Lung (tissue), 11 donors: ENCODE measurements at regions not wholly inside any gene's neighbourhood (a gene's known extent, or its start where the extent isn't known, plus 50 kb on each side); places are given as distances from the start of the nearest gene placed in this dataset.

Experiments used
- ATAC-seq: fragments of 200-7000 bp; cut with Tn5 transposase; one replicate; pipeline ENCODE4 v1.9.1; 2020; ENCODE audit warnings: moderate number of reproducible peaks; ENCODE audit not compliant: insufficient read depth, low FRiP score
- DNase-seq, 3 donors: peaks; one replicate each; pipeline ENCODE4 v3.0.0-alpha.2; 2013 to 2017
- H3K27ac ChIP-seq, 2 donors: one replicate each; pipeline ENCODE4 v1.5.1; 2013; ENCODE audit warnings: mild to moderate bottlenecking in 2 of 2, moderate library complexity in 2 of 2, control low read depth in 1 of 2, inconsistent platforms in 1 of 2, low read depth in 1 of 2, low read length in 1 of 2
- H3K27me3 ChIP-seq, 3 donors: one replicate each; pipeline ENCODE4 v1.5.1; 2013; ENCODE audit warnings: low read length in 2 of 3; ENCODE audit not compliant: control insufficient read depth in 3 of 3, insufficient read depth in 3 of 3
- H3K36me3 ChIP-seq, 4 donors: one replicate each; pipeline ENCODE4 v1.5.1; 2013; ENCODE audit warnings: low read length in 4 of 4, mild to moderate bottlenecking in 1 of 4, moderate library complexity in 1 of 4; ENCODE audit not compliant: control insufficient read depth in 4 of 4, insufficient read depth in 4 of 4
- H3K4me1 ChIP-seq, 5 donors: one replicate each; pipeline ENCODE4 v1.5.1; 2013; ENCODE audit warnings: low read length in 5 of 5, mild to moderate bottlenecking in 2 of 5, moderate library complexity in 1 of 5; ENCODE audit not compliant: control insufficient read depth in 5 of 5, insufficient read depth in 5 of 5
- H3K4me3 ChIP-seq: one replicate; pipeline ENCODE4 v1.5.1; 2013; ENCODE audit warnings: mild to moderate bottlenecking, control low read depth, moderate library complexity
- H3K9ac ChIP-seq, 2 donors: one replicate each; pipeline ENCODE4 v1.5.1; 2013; ENCODE audit warnings: low read length in 2 of 2, control low read depth in 1 of 2; ENCODE audit not compliant: insufficient read depth in 1 of 2
- H3K9me3 ChIP-seq, 4 donors: one replicate each; pipeline ENCODE4 v1.5.1; 2013; ENCODE audit warnings: low read length in 3 of 4, mild to moderate bottlenecking in 1 of 4, moderate library complexity in 1 of 4; ENCODE audit not compliant: control insufficient read depth in 4 of 4, insufficient read depth in 3 of 4
- WGBS, 2 donors: extraction: QIAGEN DNeasy Blood & Tissue Kit; methylation state at CpG; one replicate each; pipeline ENCODE4 v1.1.7; 2013; 5-methylcytosine and 5-hydroxymethylcytosine counted together
- TF ChIP-seq, protein P1 (sequence below): IDR thresholded peaks from 2 replicates; pipeline ENCODE4 v1.5.1; 2012; ENCODE audit warnings: mild to moderate bottlenecking; ENCODE audit errors: control extremely low read depth, extremely low read depth
- donor health status: control.
- donor health status: control.
- donor health status: Bipolar disorder and iron deficiency.
- donor health status: healthy.
- donor health status: DM: yes; HTN: yes; CAD: no.

DNA sequence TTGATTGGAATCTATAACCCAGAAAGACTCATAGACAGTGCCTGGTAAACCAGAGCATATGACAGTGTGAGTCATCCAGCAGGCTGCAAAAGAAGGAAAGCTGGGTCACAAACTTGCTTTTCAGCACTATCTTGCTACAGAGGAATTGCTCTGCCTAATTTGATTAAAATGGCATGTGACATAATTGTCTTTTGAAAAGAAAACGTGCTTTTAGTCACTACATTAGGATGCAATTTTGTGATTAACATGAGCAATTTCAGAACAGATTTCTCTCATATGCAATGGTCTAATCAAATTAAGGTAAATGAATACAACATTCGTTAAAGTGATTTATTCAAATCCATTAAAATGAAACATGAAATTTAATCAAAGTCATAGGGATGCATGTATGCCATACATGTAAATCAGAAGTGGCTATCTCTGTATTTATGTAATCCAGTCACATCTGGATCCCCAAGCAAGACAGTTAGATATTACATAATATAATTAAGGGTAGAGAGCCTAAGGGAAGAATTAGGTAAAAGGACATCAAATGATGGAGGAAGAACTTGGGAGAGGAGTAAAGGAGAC, 400.0 kb upstream of the HTR1E start:
- H3K9me3 ChIP-seq = no peaks in the 10 kb centered on the region
- H3K4me1 ChIP-seq = peaks cover 0 to 7% (median 2%) of the 10 kb centered on the region in 5 donors
- no peak overlapping the region for H3K9ac ChIP-seq
- 64 to 76% methylated on average over 2 of the region's 2 CpGs for WGBS, 2 donors
- no peak overlapping the region for H3K4me3 ChIP-seq
- ATAC-seq (no peak), DNase-seq (no peak)
- H3K27ac ChIP-seq = no peak overlapping the region
- no peaks in the 10 kb centered on the region for H3K27me3 ChIP-seq
- H3K36me3 ChIP-seq = no peaks in the 10 kb centered on the region
- TF ChIP-seq, protein P1, sequence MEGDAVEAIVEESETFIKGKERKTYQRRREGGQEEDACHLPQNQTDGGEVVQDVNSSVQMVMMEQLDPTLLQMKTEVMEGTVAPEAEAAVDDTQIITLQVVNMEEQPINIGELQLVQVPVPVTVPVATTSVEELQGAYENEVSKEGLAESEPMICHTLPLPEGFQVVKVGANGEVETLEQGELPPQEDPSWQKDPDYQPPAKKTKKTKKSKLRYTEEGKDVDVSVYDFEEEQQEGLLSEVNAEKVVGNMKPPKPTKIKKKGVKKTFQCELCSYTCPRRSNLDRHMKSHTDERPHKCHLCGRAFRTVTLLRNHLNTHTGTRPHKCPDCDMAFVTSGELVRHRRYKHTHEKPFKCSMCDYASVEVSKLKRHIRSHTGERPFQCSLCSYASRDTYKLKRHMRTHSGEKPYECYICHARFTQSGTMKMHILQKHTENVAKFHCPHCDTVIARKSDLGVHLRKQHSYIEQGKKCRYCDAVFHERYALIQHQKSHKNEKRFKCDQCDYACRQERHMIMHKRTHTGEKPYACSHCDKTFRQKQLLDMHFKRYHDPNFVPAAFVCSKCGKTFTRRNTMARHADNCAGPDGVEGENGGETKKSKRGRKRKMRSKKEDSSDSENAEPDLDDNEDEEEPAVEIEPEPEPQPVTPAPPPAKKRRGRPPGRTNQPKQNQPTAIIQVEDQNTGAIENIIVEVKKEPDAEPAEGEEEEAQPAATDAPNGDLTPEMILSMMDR = no peak

- Histone ChIP-seq H3K9ac (no peak overlapping the region), H3K4me3 (no peak overlapping the region), H3K9me3 (no peaks in the 10 kb centered on the region), H3K4me1 (peaks cover 0 to 7% (median 2%) of the 10 kb centered on the region in 5 donors), H3K27me3 (no peaks in the 10 kb centered on the region), H3K27ac (no peak overlapping the region), H3K36me3 (no peaks in the 10 kb centered on the region)
- ATAC-seq (no peak), DNase-seq (no peak)
- TF ChIP-seq, protein P1 = no peak
These were observed 401.2 kb upstream of the HTR1E start for GRCh38 chr6:86536121-86536520.

GRCh38 chr6:86535100-86535499, 402.2 kb upstream of the HTR1E start:
- H3K27ac ChIP-seq = no peak overlapping the region
- ATAC-seq (no peak), DNase-seq (peak; percentile 21 to 78 (median 71))
- H3K36me3 ChIP-seq = no peaks in the 10 kb centered on the region
- TF ChIP-seq, protein P1 = no peak
- peaks cover 0 to 7% (median 2%) of the 10 kb centered on the region in 5 donors for H3K4me1 ChIP-seq
- no peak overlapping the region for H3K9ac ChIP-seq
- no peaks in the 10 kb centered on the region for H3K9me3 ChIP-seq
- H3K27me3 ChIP-seq = no peaks in the 10 kb centered on the region
- H3K4me3 ChIP-seq = no peak overlapping the region
- 47 to 80% methylated on average over 1 of the region's 1 CpG for WGBS, 2 donors

GRCh38 chr6:86529635-86530034, 407.7 kb upstream of the HTR1E start:
- Histone ChIP-seq H3K27me3 (no peaks in the 10 kb centered on the region), H3K4me3 (no peak overlapping the region), H3K4me1 (peaks cover 0 to 5% (median 0%) of the 10 kb centered on the region in 5 donors), H3K36me3 (no peaks in the 10 kb centered on the region), H3K27ac (no peak overlapping the region), H3K9ac (no peak overlapping the region), H3K9me3 (peaks cover 0 to 8% (median 2%) of the 10 kb centered on the region in 4 donors)
- TF ChIP-seq, protein P1 = no peak
- no peak for DNase-seq
- no peak for ATAC-seq
- WGBS, 2 donors = 94 to 95% methylated on average over 1 of the region's 1 CpG
